GM18951 (cell line): ENCODE measurements at regions not wholly inside any gene's neighbourhood (a gene's known extent, or its start where the extent isn't known, plus 50 kb on each side); places are given as distances from the start of the nearest gene placed in this dataset.

Experiments
- POLR2A ChIP-seq: IDR thresholded peaks from 4 replicates; pipeline ENCODE4 v1.6.1; 2011; ENCODE audit warnings: mild to moderate bottlenecking; ENCODE audit not compliant: insufficient read length, insufficient read depth; ENCODE audit errors: extremely low read depth
- in situ Hi-C: fragments of 300-500 bp; cut with MboI; formaldehyde crosslinking; loops from one replicate; pipeline ENCODE4 v1.12.0; 2022; ENCODE audit warnings: low sequenced_read_pairs, mixed read lengths, inconsistent platforms; ENCODE audit not compliant: unreplicated experiment

- TF ChIP-seq POLR2A: no peak
- in situ Hi-C loops: loop anchor here (25.0 kb wide), 1 partner anchor 700 kb away; no protein-coding TSS in a partner anchor
These were observed 55.2 kb downstream of the TWIST1 start for GRCh38 chr7:19062216-19062615.

- in situ Hi-C loops: loop anchor here (25.0 kb wide), 1 partner anchor 699 kb away; no protein-coding TSS in a partner anchor
These were observed 56.1 kb downstream of the TWIST1 start for GRCh38 chr7:19061331-19061730.

GRCh38 chr7:19060761-19061259 is 56.6 kb downstream of the TWIST1 start:
- in situ Hi-C loops: loop anchor here (25.0 kb wide), 1 partner anchor 699 kb away; no protein-coding TSS in a partner anchor
- no peak for TF ChIP-seq POLR2A

More at GRCh38 chr7:19061331-19061730, 56.1 kb downstream of the TWIST1 start:
- no peak for TF ChIP-seq POLR2A

GRCh38 chr7:19056305-19056704 is 61.1 kb downstream of the TWIST1 start:
- TF ChIP-seq POLR2A: no peak
- in situ Hi-C loops: loop anchor here (25.0 kb wide), 1 partner anchor 694 kb away; no protein-coding TSS in a partner anchor
